Neural cell (in vitro differentiated cells): ENCODE measurements at regions not wholly inside any gene's neighbourhood (a gene's known extent, or its start where the extent isn't known, plus 50 kb on each side); places are given as distances from the start of the nearest gene placed in this dataset.

Experiments
- H2AFZ ChIP-seq: fragments of 200-600, 300-800 bp; sonication (generic), shearing (Covaris generic); 2 replicates; pipeline ENCODE4 v1.6.0; 2014; ENCODE audit warnings: low read depth, mild to moderate bottlenecking, antibody characterized with exemption, low read length, moderate library complexity
- H3F3A ChIP-seq: fragments of 200-600 bp; shearing (Covaris generic); 2 replicates; pipeline ENCODE4 v1.6.1; 2016; ENCODE audit warnings: mild to moderate bottlenecking, moderate library complexity, mixed read lengths, antibody characterized with exemption, low read length; ENCODE audit not compliant: insufficient read depth, poor library complexity, severe bottlenecking
- H3K27ac ChIP-seq: fragments of 200-600, 300-800 bp; sonication (generic), shearing (Covaris generic); 2 replicates; pipeline ENCODE4 v1.5.1; 2014; ENCODE audit warnings: mild to moderate bottlenecking, low read length, moderate library complexity
- H3K27me3 ChIP-seq: fragments of 300-800, 200-600 bp; sonication (generic), shearing (Covaris generic); 2 replicates; pipeline ENCODE4 v1.6.0; 2014; ENCODE audit warnings: mild to moderate bottlenecking, low read depth, low read length, moderate library complexity; ENCODE audit not compliant: insufficient read depth
- H3K36me3 ChIP-seq: fragments of 300-800, 200-600 bp; sonication (generic), shearing (Covaris generic); 2 replicates; pipeline ENCODE4 v1.5.1; 2014; ENCODE audit warnings: mild to moderate bottlenecking, antibody characterized with exemption, low read length, moderate library complexity; ENCODE audit not compliant: insufficient read depth
- H3K4me2 ChIP-seq: fragments of 300-800, 200-600 bp; sonication (generic), shearing (Covaris generic); 2 replicates; pipeline ENCODE4 v1.6.0; 2014; ENCODE audit warnings: mild to moderate bottlenecking, low read length
- H3K4me3 ChIP-seq: fragments of 300-800, 200-600 bp; sonication (generic), shearing (Covaris generic); 2 replicates; pipeline ENCODE4 v1.5.1; 2014; ENCODE audit warnings: mild to moderate bottlenecking, low read length, moderate library complexity
- H3K79me2 ChIP-seq: fragments of 200-600 bp; shearing (Covaris generic); replicated peaks from 2 replicates; pipeline ENCODE4 v1.6.0; 2014; ENCODE audit warnings: mild to moderate bottlenecking, low read length, moderate library complexity; ENCODE audit not compliant: insufficient read depth
- H3K9ac ChIP-seq: fragments of 300-800, 200-600 bp; sonication (generic), shearing (Covaris generic); 2 replicates; pipeline ENCODE4 v1.6.1; 2016; ENCODE audit warnings: mild to moderate bottlenecking, low read length, mixed read lengths
- H3K9me2 ChIP-seq: fragments of 200-600 bp; shearing (Covaris generic); 2 replicates; pipeline ENCODE4 v1.6.1; 2016; ENCODE audit warnings: mild to moderate bottlenecking, low read length, mixed read lengths; ENCODE audit not compliant: insufficient read depth
- H3K9me3 ChIP-seq: fragments of 200-600, 300-800 bp; sonication (generic), shearing (Covaris generic); 2 replicates; pipeline ENCODE4 v1.6.1; 2016; ENCODE audit warnings: mild to moderate bottlenecking, mixed run types, low read length, moderate library complexity, mixed read lengths
- H4K20me1 ChIP-seq: fragments of 200-600 bp; shearing (Covaris generic); 2 replicates; pipeline ENCODE4 v1.6.1; 2016; ENCODE audit warnings: mild to moderate bottlenecking, mixed run types; ENCODE audit not compliant: insufficient read depth
- CTCF ChIP-seq: fragments of 450-650 bp; IDR thresholded peaks from 2 replicates; pipeline ENCODE4 v1.5.1; 2014; ENCODE audit warnings: antibody characterized with exemption, mild to moderate bottlenecking, moderate library complexity; ENCODE audit not compliant: poor library complexity, severe bottlenecking
- EP300 ChIP-seq: fragments of 450-650 bp; conservative IDR thresholded peaks from 2 replicates; pipeline ENCODE4 v1.6.1; 2014; ENCODE audit warnings: antibody characterized with exemption, mild to moderate bottlenecking, moderate library complexity; ENCODE audit not compliant: poor library complexity, severe bottlenecking
- EZH2 ChIP-seq: fragments of 200-600, 300-800 bp; shearing (Covaris generic), sonication (generic); IDR thresholded peaks from 2 replicates; pipeline ENCODE4 v1.6.1; 2014; ENCODE audit warnings: antibody characterized with exemption, low read length, borderline replicate concordance, mild to moderate bottlenecking; ENCODE audit not compliant: insufficient read depth, poor library complexity, severe bottlenecking
- MXI1 ChIP-seq: fragments of 450-650 bp; conservative IDR thresholded peaks from 2 replicates; pipeline ENCODE4 v1.6.1; 2014; ENCODE audit warnings: antibody characterized with exemption, mild to moderate bottlenecking; ENCODE audit not compliant: poor library complexity, severe bottlenecking
- POLR2AphosphoS5 ChIP-seq: IDR thresholded peaks from 2 replicates; pipeline ENCODE4 v1.6.1; 2012
- RAD21 ChIP-seq: fragments of 450-650 bp; conservative IDR thresholded peaks from 2 replicates; pipeline ENCODE4 v1.6.1; 2014; ENCODE audit warnings: antibody characterized with exemption, mild to moderate bottlenecking, moderate library complexity
- REST ChIP-seq: IDR thresholded peaks from 2 replicates; pipeline ENCODE4 v1.6.1; 2012; ENCODE audit warnings: borderline replicate concordance
- SMC3 ChIP-seq: fragments of 450-650 bp; conservative IDR thresholded peaks from 2 replicates; pipeline ENCODE4 v1.6.1; 2014; ENCODE audit warnings: antibody characterized with exemption, mild to moderate bottlenecking, moderate library complexity; ENCODE audit not compliant: poor library complexity
- TAF1 ChIP-seq: IDR thresholded peaks from 2 replicates; pipeline ENCODE4 v1.6.1; 2012; ENCODE audit warnings: low read depth

DNA sequence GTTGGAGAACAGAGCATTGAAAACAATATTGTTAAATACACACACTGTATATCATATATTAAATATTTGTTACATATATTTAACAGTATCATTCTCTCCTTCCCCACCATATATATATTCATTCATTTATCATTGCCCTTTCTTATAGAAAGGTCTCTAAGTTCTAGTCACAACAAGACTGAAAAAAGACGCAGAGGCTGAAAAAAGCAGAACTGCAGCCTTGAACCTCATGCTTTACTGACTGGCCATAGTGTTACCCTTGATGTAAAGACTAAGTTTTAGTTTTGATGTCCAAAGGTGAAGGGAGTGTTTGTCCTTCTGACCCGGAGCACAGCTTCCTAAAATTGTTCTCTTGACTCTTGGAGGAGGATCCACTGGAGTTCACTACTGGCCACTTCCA is 247.9 kb downstream of the PTEN start:
- H3F3A ChIP-seq: no peaks in the 10 kb centered on the region
- no peak overlapping the region for H3K9ac ChIP-seq
- H3K9me3 ChIP-seq: no peaks in the 10 kb centered on the region
- H3K79me2 ChIP-seq: no peaks in the 10 kb centered on the region
- H3K4me2 ChIP-seq: no peak overlapping the region
- H3K36me3 ChIP-seq: no peaks in the 10 kb centered on the region
- H3K4me3 ChIP-seq: no peak overlapping the region
- H3K27me3 ChIP-seq: no peaks in the 10 kb centered on the region
- no peak overlapping the region for H3K27ac ChIP-seq
- H3K9me2 ChIP-seq: no peaks in the 10 kb centered on the region
- H4K20me1 ChIP-seq: no peaks in the 10 kb centered on the region
- no peak for TF ChIP-seq SMC3
- TF ChIP-seq CTCF: no peak
- TF ChIP-seq EZH2: no peak
- TF ChIP-seq POLR2AphosphoS5: no peak
- TF ChIP-seq RAD21: no peak
- no peak for TF ChIP-seq REST
- TF ChIP-seq EP300: no peak
- no peak for TF ChIP-seq MXI1
- no peak for TF ChIP-seq TAF1
- no peak overlapping the region for H2AFZ ChIP-seq

DNA sequence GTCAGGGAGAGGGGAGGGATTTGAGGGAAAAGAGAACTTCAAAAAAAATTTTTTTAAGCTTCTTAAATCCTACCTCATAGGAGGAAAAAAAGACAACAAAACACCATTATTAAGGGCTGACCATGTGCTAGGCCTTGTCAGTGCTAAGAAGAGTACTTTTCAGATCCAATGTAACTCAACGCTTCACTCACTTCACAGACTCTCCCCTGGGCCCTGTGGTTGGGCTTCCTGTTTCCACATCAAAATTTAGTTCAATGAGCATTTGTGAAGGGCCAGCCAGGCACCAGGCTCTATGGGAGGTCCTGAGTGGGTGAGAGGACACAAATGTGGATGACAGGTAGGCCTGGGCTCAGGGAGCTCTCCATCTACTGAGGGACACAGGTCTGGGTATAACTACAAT is 249.8 kb downstream of the PTEN start:
- Histone ChIP-seq H3K9ac (no peak overlapping the region), H3K9me2 (no peaks in the 10 kb centered on the region), H2AFZ (no peak overlapping the region), H4K20me1 (no peaks in the 10 kb centered on the region), H3F3A (no peaks in the 10 kb centered on the region), H3K4me3 (no peak overlapping the region), H3K36me3 (no peaks in the 10 kb centered on the region), H3K27ac (no peak overlapping the region), H3K9me3 (no peaks in the 10 kb centered on the region), H3K4me2 (no peak overlapping the region), H3K27me3 (no peaks in the 10 kb centered on the region), H3K79me2 (no peaks in the 10 kb centered on the region)
- TF ChIP-seq MXI1: no peak

DNA sequence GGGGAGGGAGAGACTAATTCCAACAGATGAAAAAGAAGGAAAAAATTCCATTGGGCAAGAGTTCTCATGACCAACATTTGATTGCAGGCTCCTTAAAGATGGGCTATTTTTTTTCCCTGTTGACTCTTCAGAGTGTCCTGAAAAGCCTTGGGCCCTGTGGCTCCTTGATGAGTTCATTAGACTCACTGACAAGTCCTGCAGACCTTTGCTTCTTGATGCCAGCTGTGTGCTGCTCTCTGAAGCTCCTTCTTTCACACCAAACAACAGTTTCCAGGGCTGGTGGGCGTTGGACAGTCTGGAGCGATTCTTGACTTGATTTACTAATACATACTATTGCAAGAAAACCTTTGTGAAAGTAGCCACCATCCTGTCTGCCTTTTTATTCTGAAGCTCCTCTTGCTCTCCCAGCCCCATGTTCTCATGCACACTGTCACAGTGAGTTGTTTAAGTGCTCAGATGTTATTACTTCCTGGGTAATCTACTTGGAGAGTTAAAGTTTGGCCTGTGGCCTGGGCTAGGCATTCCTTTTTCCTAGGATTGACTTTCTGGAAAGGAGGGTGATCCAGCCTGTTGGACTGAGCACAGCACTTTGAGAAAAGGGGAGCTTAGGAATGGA is 250.3 kb downstream of the PTEN start:
- Histone ChIP-seq H3K9me2 (no peaks in the 10 kb centered on the region), H3K27me3 (no peaks in the 10 kb centered on the region), H3K9ac (no peak overlapping the region), H3F3A (no peaks in the 10 kb centered on the region), H3K36me3 (no peaks in the 10 kb centered on the region), H2AFZ (no peak overlapping the region), H3K9me3 (no peaks in the 10 kb centered on the region), H3K4me3 (no peak overlapping the region), H3K4me2 (no peak overlapping the region), H3K79me2 (no peaks in the 10 kb centered on the region), H4K20me1 (no peaks in the 10 kb centered on the region), H3K27ac (no peak overlapping the region)
- no peak for TF ChIP-seq MXI1
- TF ChIP-seq CTCF: no peak
- no peak for TF ChIP-seq POLR2AphosphoS5
- TF ChIP-seq EP300: no peak
- no peak for TF ChIP-seq REST
- TF ChIP-seq TAF1: no peak
- TF ChIP-seq EZH2: no peak
- no peak for TF ChIP-seq SMC3
- TF ChIP-seq RAD21: no peak
